ENCODE measurements at regions not wholly inside any gene's neighbourhood (a gene's known extent, or its start where the extent isn't known, plus 50 kb on each side); places are given as distances from the start of the nearest gene placed in this dataset.

GRCh38 chr2:176669398-176670174, 400.3 kb downstream of the MTX2 start:
- Mint-ChIP-seq H3K4me3 (ENCODE audit: unreplicated experiment) (no peak overlapping the region), H3K9me3 (ENCODE audit: unreplicated experiment) (peaks cover 1% of the 10 kb centered on the region), H3K27ac (ENCODE audit: unreplicated experiment) (no peak overlapping the region), H3K36me3 (ENCODE audit: unreplicated experiment) (no peaks in the 10 kb centered on the region), H3K27me3 (ENCODE audit: unreplicated experiment) (no peaks in the 10 kb centered on the region), H3K4me1 (ENCODE audit: low read depth, unreplicated experiment) (no peaks in the 10 kb centered on the region)
- no peak for DNase-seq
- TF ChIP-seq, protein P1, sequence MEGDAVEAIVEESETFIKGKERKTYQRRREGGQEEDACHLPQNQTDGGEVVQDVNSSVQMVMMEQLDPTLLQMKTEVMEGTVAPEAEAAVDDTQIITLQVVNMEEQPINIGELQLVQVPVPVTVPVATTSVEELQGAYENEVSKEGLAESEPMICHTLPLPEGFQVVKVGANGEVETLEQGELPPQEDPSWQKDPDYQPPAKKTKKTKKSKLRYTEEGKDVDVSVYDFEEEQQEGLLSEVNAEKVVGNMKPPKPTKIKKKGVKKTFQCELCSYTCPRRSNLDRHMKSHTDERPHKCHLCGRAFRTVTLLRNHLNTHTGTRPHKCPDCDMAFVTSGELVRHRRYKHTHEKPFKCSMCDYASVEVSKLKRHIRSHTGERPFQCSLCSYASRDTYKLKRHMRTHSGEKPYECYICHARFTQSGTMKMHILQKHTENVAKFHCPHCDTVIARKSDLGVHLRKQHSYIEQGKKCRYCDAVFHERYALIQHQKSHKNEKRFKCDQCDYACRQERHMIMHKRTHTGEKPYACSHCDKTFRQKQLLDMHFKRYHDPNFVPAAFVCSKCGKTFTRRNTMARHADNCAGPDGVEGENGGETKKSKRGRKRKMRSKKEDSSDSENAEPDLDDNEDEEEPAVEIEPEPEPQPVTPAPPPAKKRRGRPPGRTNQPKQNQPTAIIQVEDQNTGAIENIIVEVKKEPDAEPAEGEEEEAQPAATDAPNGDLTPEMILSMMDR (IDR thresholded peaks at IDR 0.05; ENCODE audit: partially characterized antibody, unreplicated experiment), result no peak

- Mint-ChIP-seq H3K36me3 (ENCODE audit: unreplicated experiment) (no peaks in the 10 kb centered on the region), H3K4me3 (ENCODE audit: unreplicated experiment) (no peak overlapping the region), H3K4me1 (ENCODE audit: low read depth, unreplicated experiment) (no peaks in the 10 kb centered on the region), H3K27me3 (ENCODE audit: unreplicated experiment) (peaks cover 3% of the 10 kb centered on the region), H3K9me3 (ENCODE audit: unreplicated experiment) (peaks cover 2% of the 10 kb centered on the region), H3K27ac (ENCODE audit: unreplicated experiment) (no peak overlapping the region)
- TF ChIP-seq, protein P1 (IDR thresholded peaks at IDR 0.05; ENCODE audit: partially characterized antibody, unreplicated experiment), result no peak
- no peak for DNase-seq
These were observed 406.2 kb downstream of the MTX2 start for GRCh38 chr2:176675271-176675949.

- Mint-ChIP-seq H3K4me3 (ENCODE audit: unreplicated experiment) (no peak overlapping the region), H3K36me3 (ENCODE audit: unreplicated experiment) (no peaks in the 10 kb centered on the region), H3K9me3 (ENCODE audit: unreplicated experiment) (peaks cover 2% of the 10 kb centered on the region), H3K4me1 (ENCODE audit: low read depth, unreplicated experiment) (no peaks in the 10 kb centered on the region), H3K27me3 (ENCODE audit: unreplicated experiment) (peaks cover 3% of the 10 kb centered on the region), H3K27ac (ENCODE audit: unreplicated experiment) (no peak overlapping the region)
- TF ChIP-seq, protein P1 (IDR thresholded peaks at IDR 0.05; ENCODE audit: partially characterized antibody, unreplicated experiment), result no peak
- DNase-seq, result no peak
These were observed 408.6 kb downstream of the MTX2 start for GRCh38 chr2:176677746-176678265.

DNA sequence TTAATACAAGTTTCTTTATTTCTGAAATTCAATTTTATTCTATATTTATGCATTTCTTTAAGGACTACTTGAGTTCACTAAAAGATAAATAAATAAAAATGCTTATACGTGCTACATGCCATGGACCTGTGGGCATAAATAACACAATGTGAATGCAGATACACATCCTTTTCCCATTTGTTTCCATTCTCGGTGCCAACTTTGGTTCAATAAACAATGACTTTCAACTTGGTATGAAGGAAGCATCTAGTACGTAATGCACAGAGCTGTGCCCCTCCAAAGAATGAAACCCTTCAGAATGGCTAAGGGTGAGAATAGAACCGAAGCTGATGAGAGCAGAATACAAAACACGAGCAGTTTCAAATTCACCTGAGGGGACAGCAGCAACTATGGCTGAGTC, 409.3 kb downstream of the MTX2 start:
- Mint-ChIP-seq H3K9me3 (ENCODE audit: unreplicated experiment) (peaks cover 2% of the 10 kb centered on the region), H3K4me3 (ENCODE audit: unreplicated experiment) (no peak overlapping the region), H3K36me3 (ENCODE audit: unreplicated experiment) (no peaks in the 10 kb centered on the region), H3K27me3 (ENCODE audit: unreplicated experiment) (peaks cover 3% of the 10 kb centered on the region), H3K4me1 (ENCODE audit: low read depth, unreplicated experiment) (no peaks in the 10 kb centered on the region), H3K27ac (ENCODE audit: unreplicated experiment) (no peak overlapping the region)
- TF ChIP-seq, protein P1 (IDR thresholded peaks at IDR 0.05; ENCODE audit: partially characterized antibody, unreplicated experiment), result no peak
- DNase-seq, result no peak
